Stimulated activated CD8-positive, alpha-beta memory T cell treated with anti-CD3 and anti-CD28 coated beads, Interleukin-4, amount 100 ng/mL, for 48 hours (primary cell): ENCODE measurements at regions not wholly inside any gene's neighbourhood (a gene's known extent, or its start where the extent isn't known, plus 50 kb on each side); places are given as distances from the start of the nearest gene placed in this dataset.
"Not testable (repeated sequence)": the region's sequence is repeated elsewhere in the genome, so short reads cannot be mapped to it uniquely, and the experiment has no call there.

Experiments
- DNase-seq: peaks from one replicate; pipeline ENCODE4 v3.0.0-alpha.2; 2020

DNA sequence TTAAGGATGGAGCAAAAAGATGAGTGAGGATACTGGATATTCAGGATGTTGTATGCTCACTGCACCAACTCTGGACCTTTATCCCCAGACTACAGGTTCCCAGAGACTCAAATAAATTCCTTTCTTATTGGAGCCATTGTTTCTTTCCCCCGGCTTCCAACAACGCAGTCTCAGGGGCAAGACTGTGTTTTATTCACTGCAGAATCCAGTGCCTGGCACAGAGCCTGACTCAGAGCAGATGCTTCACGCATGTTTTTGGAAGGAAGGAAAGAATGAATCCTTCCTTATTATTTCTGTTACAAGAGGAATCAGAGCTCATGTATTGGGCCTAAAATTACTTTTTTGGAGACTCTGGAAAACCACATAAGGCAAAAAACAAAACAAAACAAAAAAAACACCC is 96.0 kb upstream of the VGLL4 start:
- no peak for DNase-seq

DNA sequence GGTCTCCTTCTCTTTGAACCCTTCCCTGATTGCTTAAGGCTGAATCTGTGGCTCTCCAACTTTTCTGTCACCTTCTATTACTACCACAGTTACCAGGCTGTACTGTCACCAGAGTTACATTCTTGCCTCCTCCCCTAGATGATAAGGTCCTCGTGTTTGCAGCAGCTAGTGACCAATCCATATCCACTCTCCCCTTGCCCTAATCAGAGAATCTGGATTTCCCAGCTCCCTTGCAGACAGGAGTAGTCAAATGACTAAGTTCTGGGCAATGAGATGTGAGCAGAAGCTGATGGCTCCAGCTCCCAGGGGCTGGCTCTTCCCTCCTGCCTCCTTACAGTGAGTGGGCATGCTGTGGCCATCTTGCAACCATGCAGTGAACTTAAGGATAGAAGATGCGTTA is 95.4 kb upstream of the VGLL4 start:
- no peak for DNase-seq

DNA sequence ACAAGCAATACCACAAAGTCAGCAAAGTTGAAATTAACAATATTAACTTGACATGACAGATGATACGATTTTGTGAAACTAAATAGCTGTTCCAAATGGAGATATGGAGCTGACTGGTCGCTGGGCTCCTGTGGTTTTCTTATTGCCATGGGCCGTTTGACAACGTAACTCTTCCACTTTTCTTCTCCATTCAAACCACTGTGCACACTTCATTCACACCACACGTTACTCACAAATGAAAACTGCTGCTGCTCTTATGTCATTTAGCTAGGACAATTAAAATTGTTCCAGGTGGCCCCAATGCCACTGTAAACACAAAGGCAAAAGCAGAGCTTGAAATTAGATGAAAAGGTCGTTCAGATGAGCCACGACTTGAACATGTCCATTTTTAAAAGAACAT is 94.0 kb upstream of the VGLL4 start:
- DNase-seq = no peak

DNA sequence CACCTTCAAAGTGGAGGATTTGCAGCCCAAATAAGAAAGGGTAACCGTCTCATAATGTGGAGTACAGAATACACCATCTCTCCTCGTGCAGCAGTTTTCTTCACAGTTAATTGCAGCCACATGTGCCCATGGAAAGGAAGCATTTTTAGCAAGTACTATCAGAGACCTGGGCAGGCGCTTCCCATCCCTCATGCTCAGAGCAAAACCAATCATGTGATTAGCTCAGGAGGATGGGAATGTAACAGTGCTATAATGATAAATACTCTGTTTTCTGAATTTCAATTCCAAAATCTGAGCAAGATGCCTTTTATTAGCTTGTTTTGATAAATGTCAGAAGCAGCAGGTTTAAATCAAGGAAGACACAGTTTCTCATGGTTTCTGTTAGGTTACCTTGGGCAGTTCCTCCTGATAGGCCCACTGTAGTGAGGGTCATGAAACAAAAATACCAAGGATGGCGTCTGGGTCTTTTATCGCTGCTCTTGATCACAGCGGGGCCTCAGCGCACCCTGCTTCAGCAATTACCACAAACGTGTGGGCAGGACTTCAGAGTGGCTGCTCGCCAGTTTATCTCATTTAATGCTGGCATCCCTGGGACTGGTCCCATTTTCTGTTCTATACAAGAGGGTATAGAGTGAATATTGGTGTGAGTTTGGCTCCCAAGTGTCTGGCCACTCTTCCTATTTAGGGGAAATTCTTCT is 92.6 kb upstream of the VGLL4 start:
- no peak for DNase-seq

DNA sequence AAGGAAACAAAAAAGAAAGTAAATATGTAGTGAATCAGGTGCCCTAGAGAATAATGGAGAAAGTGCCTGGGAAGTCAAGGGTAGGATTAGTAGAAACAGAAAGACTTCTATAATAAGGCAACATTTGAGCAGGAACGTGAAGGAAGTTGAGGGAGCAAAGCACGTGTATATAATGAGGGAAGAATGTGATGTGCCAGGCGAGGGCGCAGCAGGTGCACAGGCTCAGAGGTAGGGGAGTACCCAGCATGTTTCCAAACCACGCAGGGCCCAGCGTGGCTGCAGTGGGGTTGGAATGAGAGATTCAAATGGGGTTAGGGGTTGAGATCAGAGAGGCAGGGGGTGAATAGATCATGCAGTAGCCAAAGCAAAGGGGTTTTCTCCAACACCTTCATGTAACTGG is 91.9 kb upstream of the VGLL4 start:
- DNase-seq = no peak

GRCh38 chr3:11735111-11735510 is 91.4 kb upstream of the VGLL4 start:
- not testable (repeated sequence) for DNase-seq

GRCh38 chr3:11733914-11734313 is 90.2 kb upstream of the VGLL4 start:
- DNase-seq = no peak

DNA sequence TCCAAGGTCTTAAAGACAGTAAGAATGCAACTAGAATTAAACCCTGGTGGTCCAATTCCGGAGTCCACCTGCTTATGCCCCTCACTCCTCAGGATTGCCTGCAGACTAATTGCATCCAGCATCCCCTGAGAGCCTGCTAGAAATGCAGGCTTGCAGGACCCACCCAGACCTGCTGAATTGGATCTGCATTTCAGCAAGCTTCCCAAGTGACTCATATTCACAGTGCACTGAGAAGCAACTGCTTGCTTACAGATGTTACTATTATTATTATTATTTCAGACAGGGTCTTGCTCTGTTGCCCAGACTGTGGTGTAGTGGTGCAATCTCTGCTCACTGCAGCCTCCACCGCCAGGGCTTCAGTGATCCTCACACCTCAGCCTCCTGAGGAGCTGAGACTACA is 83.5 kb upstream of the VGLL4 start:
- no peak for DNase-seq

DNA sequence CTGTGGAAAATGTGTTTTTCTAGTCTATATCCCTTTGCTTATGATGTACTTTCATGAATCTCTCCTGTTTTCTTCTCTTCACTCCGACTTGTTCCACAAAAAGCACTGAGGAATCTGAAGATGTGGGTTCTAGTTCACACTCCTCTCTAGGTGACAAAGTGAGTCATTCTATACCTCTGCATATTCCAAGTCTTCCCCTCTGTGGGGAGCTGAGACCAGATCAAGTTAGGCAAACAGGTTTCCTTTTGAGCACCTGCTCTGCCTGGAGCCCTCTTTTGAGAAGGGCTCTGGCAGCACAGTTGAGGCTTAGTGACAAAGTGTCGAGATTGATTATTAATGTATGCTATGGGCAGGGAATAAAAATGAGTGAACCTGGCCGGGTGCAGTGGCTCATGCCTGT is 82.4 kb upstream of the VGLL4 start:
- no peak for DNase-seq

GRCh38 chr3:11725340-11725641 is 81.6 kb upstream of the VGLL4 start:
- not testable (repeated sequence) for DNase-seq

DNA sequence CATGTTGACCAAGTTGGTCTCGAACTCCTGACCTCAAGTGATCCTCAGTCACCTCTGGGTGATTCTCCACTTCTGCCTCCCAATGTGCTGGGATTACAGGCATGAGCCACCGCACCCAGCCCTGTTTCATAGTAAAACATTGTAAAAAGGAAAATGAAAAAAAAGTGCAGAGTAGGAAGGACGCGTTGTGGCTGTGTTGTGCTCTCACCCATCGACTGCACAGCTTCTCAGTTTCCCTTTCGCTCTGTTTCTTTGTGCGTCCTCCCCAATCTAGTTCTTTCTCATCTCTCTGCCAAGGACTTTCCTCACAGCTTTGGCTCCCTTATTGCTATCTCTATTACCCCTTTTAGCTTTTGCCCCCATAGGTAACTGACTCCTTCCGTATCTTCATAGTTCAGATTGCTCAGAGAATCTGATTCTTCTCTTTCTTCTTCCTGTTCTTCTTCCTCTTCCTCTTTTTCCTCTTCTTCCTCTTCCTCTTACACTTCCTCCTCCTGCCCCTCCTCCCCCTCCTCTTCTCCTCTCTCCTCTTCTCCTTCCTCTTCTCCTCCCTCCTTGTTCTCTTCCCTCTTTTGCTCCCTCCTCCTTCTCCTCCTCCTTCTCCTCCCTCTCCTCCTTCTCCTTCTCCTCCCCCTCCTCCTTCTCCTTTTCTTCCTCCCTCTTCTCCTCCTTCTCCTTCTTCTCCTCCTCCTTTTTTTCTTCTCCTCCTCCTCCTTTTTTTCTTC is 81.1 kb upstream of the VGLL4 start:
- no peak for DNase-seq

DNA sequence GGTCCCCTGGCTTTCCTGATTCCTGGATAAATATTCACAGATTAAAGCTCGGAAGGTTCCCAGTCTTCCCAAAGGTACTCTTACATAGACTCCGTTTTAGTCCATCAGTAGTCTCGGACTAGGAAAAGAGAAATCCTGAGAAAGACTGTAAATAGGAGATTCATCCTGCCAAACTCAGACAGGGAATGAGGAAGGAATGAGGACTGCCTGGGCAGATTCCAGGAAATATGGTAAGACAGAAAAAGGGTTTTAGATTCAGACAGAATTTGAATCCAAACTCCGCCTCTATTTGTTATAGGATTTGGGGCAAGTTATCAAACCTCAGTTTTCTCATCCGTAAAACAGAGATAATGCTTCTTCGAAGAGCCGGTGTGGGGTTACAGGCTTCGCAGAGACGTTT is 77.8 kb upstream of the VGLL4 start:
- DNase-seq = no peak

DNA sequence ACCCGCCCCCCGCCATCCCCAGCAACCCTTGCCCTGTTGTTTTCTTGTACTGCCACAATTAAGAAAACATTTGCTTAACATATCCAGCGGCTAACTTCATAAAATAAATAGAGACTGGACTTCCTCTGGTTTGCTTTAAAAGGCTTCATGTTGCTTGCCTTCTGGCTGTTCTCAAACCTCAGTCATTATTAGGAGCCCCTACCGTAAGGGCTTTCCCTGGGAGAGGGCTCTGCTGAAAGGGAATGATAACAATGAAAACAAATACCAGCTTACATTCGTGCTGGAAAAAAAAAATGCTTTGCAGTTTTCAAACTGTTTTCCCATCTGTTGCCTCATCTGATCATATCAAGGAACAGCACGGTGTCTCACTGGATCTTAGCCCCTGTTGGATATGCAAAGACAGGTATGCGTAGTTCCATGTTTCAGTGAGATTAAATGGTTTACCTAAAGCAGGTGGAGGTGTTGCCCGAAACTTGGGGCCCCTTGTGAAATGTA is 77.2 kb upstream of the VGLL4 start:
- no peak for DNase-seq

DNA sequence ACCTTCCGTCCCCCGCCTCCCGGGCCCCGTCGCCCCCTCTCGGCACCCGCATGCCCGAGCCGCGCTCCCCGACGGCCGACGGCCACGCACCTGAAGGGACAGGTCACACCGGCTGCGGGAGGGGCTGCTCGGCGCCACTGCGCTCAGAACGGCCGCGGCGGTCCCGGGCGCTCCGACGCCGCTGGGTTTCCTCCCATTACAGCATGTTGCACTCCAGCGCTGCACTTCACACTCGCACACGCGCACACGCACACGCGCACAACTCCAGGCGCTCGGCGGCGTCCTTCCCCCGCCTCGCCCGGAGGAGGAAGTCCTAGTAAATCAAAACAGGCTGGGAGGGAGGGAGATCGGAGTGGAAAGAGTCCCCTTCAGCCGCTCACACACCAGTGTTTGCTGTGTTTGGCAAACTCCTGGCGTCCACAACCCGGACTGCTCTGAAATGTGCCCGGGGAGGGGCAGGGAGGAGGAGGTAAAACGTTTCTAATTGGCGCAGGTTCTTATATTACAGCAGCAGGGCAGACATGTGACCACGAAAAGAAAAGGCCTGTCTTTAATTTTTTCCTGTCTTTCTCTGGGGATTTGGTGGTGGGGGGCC is 76.7 kb upstream of the VGLL4 start:
- peak; percentile 56 for DNase-seq

DNA sequence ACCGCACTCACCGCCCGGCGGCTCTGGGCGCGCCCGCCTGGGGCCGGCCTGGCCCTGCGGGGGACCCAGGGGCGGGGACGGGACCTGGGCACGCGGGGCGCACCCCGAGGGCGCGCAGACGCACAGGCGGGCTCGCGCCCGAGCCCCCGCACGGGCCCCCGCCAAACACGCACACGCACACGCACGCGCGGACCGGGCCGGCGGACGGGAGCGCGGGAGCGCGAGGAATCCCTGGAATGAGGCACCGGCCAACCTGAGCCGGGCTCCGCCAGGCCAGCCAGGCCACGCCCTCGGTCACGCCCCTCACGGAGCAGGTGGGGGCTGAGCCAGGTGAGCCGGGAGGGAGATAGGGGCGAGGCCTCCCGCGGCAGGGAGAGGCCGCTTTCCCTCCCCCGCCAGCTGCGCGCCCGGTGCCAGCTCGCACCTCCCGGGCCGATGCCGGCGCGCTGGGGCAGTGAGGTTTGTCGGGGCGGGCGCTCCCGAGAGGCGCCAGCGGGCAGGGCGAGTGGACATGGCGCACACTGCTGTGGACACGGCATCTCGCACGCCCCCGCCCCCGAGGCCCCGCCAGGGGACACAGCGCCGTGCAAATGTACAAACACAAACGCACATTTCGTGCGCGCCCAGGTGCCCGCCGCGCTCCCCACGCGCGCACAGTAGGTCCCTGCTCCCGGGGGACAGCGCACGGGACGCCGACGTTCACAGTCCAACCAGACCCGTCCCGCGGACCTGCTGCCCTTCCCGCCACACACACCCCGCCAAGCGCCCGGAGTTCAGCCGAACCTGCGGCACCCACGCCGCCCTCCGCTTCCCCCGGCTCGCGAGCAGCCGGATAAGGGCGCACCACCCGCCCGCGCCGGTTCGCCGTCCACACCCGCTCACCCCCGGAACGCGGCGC is 75.9 kb upstream of the VGLL4 start:
- DNase-seq = peak; percentile 79

DNA sequence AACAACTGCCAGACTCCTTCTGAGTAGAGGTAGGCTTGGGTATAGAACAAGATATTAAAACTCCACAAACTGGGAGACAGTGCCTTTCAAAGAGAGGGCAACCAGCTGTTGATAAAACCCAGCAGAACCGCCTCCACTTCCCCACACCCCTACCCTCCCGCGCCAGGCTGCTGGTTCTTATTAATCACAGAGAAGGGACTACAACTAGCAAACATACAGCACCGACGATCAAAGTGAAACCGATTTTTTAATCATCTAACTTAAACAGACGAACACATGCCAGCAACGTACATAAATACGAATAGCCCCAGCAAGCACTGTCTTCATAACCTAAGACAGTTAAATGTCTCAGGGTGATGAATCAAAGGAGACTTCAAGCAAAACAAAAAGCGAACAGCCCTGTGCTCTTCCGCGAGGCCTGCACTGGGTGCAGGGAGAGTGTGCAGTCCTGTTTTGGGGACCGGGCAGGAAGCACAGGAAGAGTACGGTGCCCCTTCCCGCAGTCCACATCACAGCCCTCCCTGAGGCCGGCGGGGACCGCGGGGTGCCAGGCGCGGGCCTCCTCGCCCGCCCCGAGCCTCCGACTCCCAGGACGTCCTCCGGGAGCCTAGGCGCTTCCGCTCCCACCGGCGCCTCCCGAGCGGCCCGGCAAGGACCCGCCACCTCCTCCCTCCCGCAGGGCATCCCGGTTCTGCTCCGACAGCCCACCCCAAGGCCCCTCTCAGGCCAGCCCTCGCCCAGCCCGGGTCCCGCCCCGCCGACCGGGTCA is 75.1 kb upstream of the VGLL4 start:
- DNase-seq = peak; percentile 63

GRCh38 chr3:11717768-11718636 is 74.3 kb upstream of the VGLL4 start:
- DNase-seq = no peak

DNA sequence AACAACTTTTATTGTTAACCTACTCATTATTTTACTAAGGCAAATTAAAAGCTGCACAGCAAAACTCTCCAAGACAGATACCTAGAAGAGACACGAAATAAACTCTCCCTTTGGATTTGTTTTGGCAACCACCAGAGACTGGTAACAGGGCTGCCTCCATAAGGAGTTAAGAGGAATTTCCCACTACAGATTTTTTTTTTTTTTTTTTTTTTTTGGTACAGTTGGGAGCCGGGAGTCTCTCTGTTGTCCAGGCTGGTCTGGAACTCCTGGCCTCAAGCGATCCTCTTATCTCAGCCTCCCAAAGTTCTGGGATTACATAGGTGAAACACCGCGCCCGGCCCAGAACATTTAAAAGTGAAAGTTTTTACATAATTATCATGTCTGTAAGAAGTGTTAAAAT is 73.6 kb upstream of the VGLL4 start:
- no peak for DNase-seq

GRCh38 chr3:11716573-11717290 is 73.0 kb upstream of the VGLL4 start:
- DNase-seq = no peak

DNA sequence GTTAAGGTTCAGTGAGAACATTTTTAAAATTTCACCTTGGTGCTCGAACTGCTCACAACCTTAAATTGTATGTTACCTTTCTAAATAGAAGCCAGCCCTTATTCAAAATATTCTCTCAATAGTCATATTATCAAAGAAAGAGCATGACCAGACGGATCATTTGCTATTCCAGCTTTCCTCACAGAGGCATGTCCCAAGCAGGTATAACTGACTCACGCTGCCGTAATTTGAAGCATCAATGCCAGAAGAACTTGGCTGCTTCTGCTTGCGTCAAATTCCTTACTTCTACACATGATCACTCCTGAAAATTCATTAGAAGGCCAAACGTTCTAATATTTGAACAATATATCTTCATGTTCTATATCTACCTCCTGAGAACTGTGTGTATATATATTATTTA is 69.5 kb upstream of the VGLL4 start:
- DNase-seq = no peak

- no peak for DNase-seq
Measured at GRCh38 chr3:11712646-11713045, 68.9 kb upstream of the VGLL4 start.
